Keratinocyte (primary cell): ENCODE measurements at regions not wholly inside any gene's neighbourhood (a gene's known extent, or its start where the extent isn't known, plus 50 kb on each side); places are given as distances from the start of the nearest gene placed in this dataset.

Experiments used
- DNase-seq: peaks from one replicate; pipeline ENCODE4 v3.0.0-alpha.2; 2011; ENCODE audit warnings: low read depth, missing footprints, low spot score
- FAIRE-seq: peaks from 2 replicates; lab custom pipeline; 2011; peaks lifted over from hg19 to GRCh38; lab: Jason Lieb, UNC
- H2AFZ ChIP-seq: 2 replicates; pipeline ENCODE4 v1.6.0; 2012; ENCODE audit warnings: low read length, control low read depth, inconsistent platforms; ENCODE audit not compliant: control insufficient read depth
- H3K27ac ChIP-seq: 2 replicates; pipeline ENCODE4 v1.5.1; 2011; ENCODE audit warnings: low read length; ENCODE audit not compliant: control insufficient read depth, insufficient read depth
- H3K27me3 ChIP-seq: 3 replicates; pipeline ENCODE4 v1.6.0; 2011; ENCODE audit warnings: low read length; ENCODE audit not compliant: control insufficient read depth, insufficient read depth; ENCODE audit errors: extremely low read depth
- H3K36me3 ChIP-seq, 2 experiments: 2 replicates in 1 of 2; 3 replicates in 1 of 2; pipeline ENCODE4 v1.5.1; 2011; ENCODE audit warnings: low read length in 2 of 2, mild to moderate bottlenecking in 1 of 2; ENCODE audit not compliant: control insufficient read depth in 2 of 2, insufficient read depth in 2 of 2; ENCODE audit errors: extremely low read depth in 1 of 2
- H3K4me1 ChIP-seq: 3 replicates; pipeline ENCODE4 v1.5.1; 2011; ENCODE audit warnings: low read length; ENCODE audit not compliant: control insufficient read depth, insufficient read depth; ENCODE audit errors: extremely low read depth
- H3K4me2 ChIP-seq: 3 replicates; pipeline ENCODE4 v1.6.0; 2011; ENCODE audit warnings: low read depth, low read length; ENCODE audit not compliant: control insufficient read depth, insufficient read depth; ENCODE audit errors: extremely low read depth
- H3K4me3 ChIP-seq, 3 experiments: fragments of 200-600 bp in 1 of 3; sonication (generic) in 1 of 3; 2 replicates in 2 of 3; 3 replicates in 1 of 3; pipeline ENCODE4 v1.5.1; 2011 to 2016; ENCODE audit warnings: low read length in 3 of 3, mild to moderate bottlenecking in 3 of 3, control low read depth in 2 of 3, inconsistent platforms in 1 of 3, low read depth in 1 of 3, mixed read lengths in 1 of 3, mixed run types in 1 of 3, moderate library complexity in 1 of 3; ENCODE audit not compliant: control insufficient read depth in 2 of 3, insufficient read depth in 2 of 3; ENCODE audit errors: extremely low read depth in 1 of 3
- H3K79me2 ChIP-seq: 2 replicates; pipeline ENCODE4 v1.6.0; 2012; ENCODE audit warnings: low read length; ENCODE audit not compliant: control insufficient read depth, insufficient read depth
- H3K9ac ChIP-seq: 3 replicates; pipeline ENCODE4 v1.6.0; 2011; ENCODE audit warnings: low read length; ENCODE audit not compliant: control insufficient read depth, insufficient read depth; ENCODE audit errors: extremely low read depth
- H3K9me1 ChIP-seq: 3 replicates; pipeline ENCODE4 v1.6.0; 2011; ENCODE audit warnings: low read length; ENCODE audit not compliant: control insufficient read depth, insufficient read depth; ENCODE audit errors: extremely low read depth
- H3K9me3 ChIP-seq: 2 replicates; pipeline ENCODE4 v1.5.1; 2012; ENCODE audit warnings: low read depth, low read length; ENCODE audit not compliant: control insufficient read depth
- H4K20me1 ChIP-seq: 3 replicates; pipeline ENCODE4 v1.6.0; 2011; ENCODE audit warnings: low read length; ENCODE audit not compliant: control insufficient read depth, insufficient read depth; ENCODE audit errors: extremely low read depth
- EZH2 ChIP-seq: IDR thresholded peaks from one replicate; pipeline ENCODE4 v1.6.1; 2012; ENCODE audit warnings: inconsistent platforms, mild to moderate bottlenecking, low read length, moderate library complexity
- dilution Hi-C: fragments of 300-500 bp; cut with MboI; formaldehyde crosslinking; loops from one replicate; pipeline ENCODE4 v1.7.0; 2020; ENCODE audit warnings: low sequenced_read_pairs; ENCODE audit not compliant: extremely low pct_ligation_motif_present
- TF ChIP-seq, protein P1 (sequence below), 3 experiments: IDR thresholded peaks in 1 of 3; conservative IDR thresholded peaks in 1 of 3; optimal IDR thresholded peaks in 1 of 3; 2 replicates in 2 of 3; 3 replicates in 1 of 3; pipeline versions ENCODE3 to v1.5.1; 2011; ENCODE audit warnings: low read length in 3 of 3, mild to moderate bottlenecking in 3 of 3, moderate library complexity in 2 of 3, control low read depth in 1 of 3, inconsistent platforms in 1 of 3; ENCODE audit not compliant: insufficient read depth in 2 of 3; ENCODE audit errors: extremely low read depth in 1 of 3

DNA sequence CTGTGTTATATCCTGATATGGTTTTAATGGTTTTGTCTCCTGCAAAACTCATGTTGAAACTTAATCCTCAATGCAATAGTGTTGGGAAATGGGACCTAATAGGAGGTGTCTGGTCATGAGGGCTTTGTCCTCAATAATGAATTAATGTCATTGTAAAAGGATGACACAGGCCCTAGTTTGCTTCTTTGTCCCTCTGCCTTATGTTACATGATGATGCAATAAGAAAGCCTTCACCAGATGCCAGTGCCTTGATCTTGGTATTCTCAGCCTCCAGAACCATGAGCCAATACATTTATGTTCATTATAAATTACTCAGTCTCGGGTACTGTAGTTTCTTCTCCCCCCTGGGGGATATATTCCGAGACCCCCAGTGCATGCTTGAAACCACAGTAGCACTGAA, 1247.4 kb upstream of the SORCS1 start:
- TF ChIP-seq EZH2: no peak
- TF ChIP-seq, protein P1, sequence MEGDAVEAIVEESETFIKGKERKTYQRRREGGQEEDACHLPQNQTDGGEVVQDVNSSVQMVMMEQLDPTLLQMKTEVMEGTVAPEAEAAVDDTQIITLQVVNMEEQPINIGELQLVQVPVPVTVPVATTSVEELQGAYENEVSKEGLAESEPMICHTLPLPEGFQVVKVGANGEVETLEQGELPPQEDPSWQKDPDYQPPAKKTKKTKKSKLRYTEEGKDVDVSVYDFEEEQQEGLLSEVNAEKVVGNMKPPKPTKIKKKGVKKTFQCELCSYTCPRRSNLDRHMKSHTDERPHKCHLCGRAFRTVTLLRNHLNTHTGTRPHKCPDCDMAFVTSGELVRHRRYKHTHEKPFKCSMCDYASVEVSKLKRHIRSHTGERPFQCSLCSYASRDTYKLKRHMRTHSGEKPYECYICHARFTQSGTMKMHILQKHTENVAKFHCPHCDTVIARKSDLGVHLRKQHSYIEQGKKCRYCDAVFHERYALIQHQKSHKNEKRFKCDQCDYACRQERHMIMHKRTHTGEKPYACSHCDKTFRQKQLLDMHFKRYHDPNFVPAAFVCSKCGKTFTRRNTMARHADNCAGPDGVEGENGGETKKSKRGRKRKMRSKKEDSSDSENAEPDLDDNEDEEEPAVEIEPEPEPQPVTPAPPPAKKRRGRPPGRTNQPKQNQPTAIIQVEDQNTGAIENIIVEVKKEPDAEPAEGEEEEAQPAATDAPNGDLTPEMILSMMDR (optimal IDR thresholded peaks at IDR 0.05 in 1 of 3, IDR thresholded peaks at IDR 0.05 in 1 of 3, conservative IDR thresholded peaks at IDR 0.05 in 1 of 3; ENCODE audit: extremely low read depth in 1 of 3, insufficient read depth in 2 of 3, low read length in 3 of 3): no peak
- H3K79me2 ChIP-seq: no peaks in the 10 kb centered on the region
- no peak overlapping the region for H3K4me3 ChIP-seq
- no peaks in the 10 kb centered on the region for H3K27me3 ChIP-seq
- H3K4me1 ChIP-seq: no peaks in the 10 kb centered on the region
- no peak for FAIRE-seq
- no peaks in the 10 kb centered on the region for H3K9me3 ChIP-seq
- H3K36me3 ChIP-seq: no peaks in the 10 kb centered on the region
- no peak overlapping the region for H3K27ac ChIP-seq
- no peaks in the 10 kb centered on the region for H3K9me1 ChIP-seq
- DNase-seq: no peak
- no peak overlapping the region for H3K9ac ChIP-seq
- dilution Hi-C loops: no loop called here
- no peak overlapping the region for H2AFZ ChIP-seq
- H4K20me1 ChIP-seq: no peaks in the 10 kb centered on the region
- H3K4me2 ChIP-seq: no peak overlapping the region

DNA sequence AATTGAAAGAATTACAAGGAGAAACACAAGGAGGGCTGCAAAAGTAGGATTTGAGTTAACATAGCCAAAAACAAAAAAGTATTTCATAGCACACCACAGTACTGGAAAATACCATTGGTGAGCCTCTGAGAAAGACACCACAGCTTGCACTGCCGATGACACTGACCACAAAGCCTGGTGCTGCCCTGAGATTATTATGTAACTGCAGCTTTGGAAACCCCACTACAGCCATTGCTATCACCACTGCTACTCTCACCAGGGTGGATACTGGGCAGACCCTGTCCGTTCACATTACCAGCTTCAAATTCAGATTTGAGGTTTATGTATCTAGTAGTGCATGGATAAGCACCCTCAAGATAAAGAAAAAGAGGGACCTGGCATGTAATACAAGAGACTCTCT, 1246.7 kb upstream of the SORCS1 start:
- no peaks in the 10 kb centered on the region for H3K27me3 ChIP-seq
- no peak for FAIRE-seq
- no peak overlapping the region for H3K4me3 ChIP-seq
- TF ChIP-seq EZH2: no peak
- TF ChIP-seq, protein P1 (optimal IDR thresholded peaks at IDR 0.05 in 1 of 3, IDR thresholded peaks at IDR 0.05 in 1 of 3, conservative IDR thresholded peaks at IDR 0.05 in 1 of 3; ENCODE audit: extremely low read depth in 1 of 3, insufficient read depth in 2 of 3, low read length in 3 of 3): no peak
- H3K36me3 ChIP-seq: no peaks in the 10 kb centered on the region
- H3K4me2 ChIP-seq: no peak overlapping the region
- H3K9ac ChIP-seq: no peak overlapping the region
- no peak overlapping the region for H2AFZ ChIP-seq
- dilution Hi-C loops: no loop called here
- no peaks in the 10 kb centered on the region for H3K79me2 ChIP-seq
- DNase-seq: no peak
- no peak overlapping the region for H3K27ac ChIP-seq
- H4K20me1 ChIP-seq: no peaks in the 10 kb centered on the region
- no peaks in the 10 kb centered on the region for H3K9me3 ChIP-seq
- H3K9me1 ChIP-seq: no peaks in the 10 kb centered on the region
- no peaks in the 10 kb centered on the region for H3K4me1 ChIP-seq
